ENCODE measurements at regions not wholly inside any gene's neighbourhood (a gene's known extent, or its start where the extent isn't known, plus 50 kb on each side); places are given as distances from the start of the nearest gene placed in this dataset.
A peak's percentile ranks its signal among the peaks of the same experiment; 100 is the strongest.

GRCh38 chr15:46567968-46568367 is 933.1 kb downstream of the SQOR start:
- no peak for DNase-seq

GRCh38 chr15:46569781-46570180 is 935.0 kb downstream of the SQOR start:
- DNase-seq: no peak

- DNase-seq: no peak
Observed at GRCh38 chr15:46576646-46577395, 942.0 kb downstream of the SQOR start.

- no peak for DNase-seq
Observed at GRCh38 chr15:46577767-46578166, 942.9 kb downstream of the SQOR start.

- DNase-seq: no peak
Observed at GRCh38 chr15:46580487-46580886, 945.7 kb downstream of the SQOR start.

- no peak for DNase-seq
Observed at GRCh38 chr15:46580924-46581323, 946.1 kb downstream of the SQOR start.

GRCh38 chr15:46589088-46589487 is 954.3 kb downstream of the SQOR start:
- no peak for DNase-seq

- no peak for DNase-seq
Observed at GRCh38 chr15:46591462-46591861, 956.6 kb downstream of the SQOR start.

- no peak for DNase-seq
Observed at GRCh38 chr15:46595016-46595415, 960.2 kb downstream of the SQOR start.

- no peak for DNase-seq
Observed at GRCh38 chr15:46607077-46607476, 972.2 kb downstream of the SQOR start.

- no peak for DNase-seq
Observed at GRCh38 chr15:46616033-46616432, 981.2 kb downstream of the SQOR start.

GRCh38 chr15:46617507-46617906 is 982.7 kb downstream of the SQOR start:
- DNase-seq: no peak

GRCh38 chr15:46618984-46619383 is 984.2 kb downstream of the SQOR start:
- no peak for DNase-seq

- no peak for DNase-seq
Observed at GRCh38 chr15:46620392-46621013, 985.7 kb downstream of the SQOR start.

- no peak for DNase-seq
Observed at GRCh38 chr15:46622851-46623250, 988.0 kb downstream of the SQOR start.

- DNase-seq: peak; percentile 1
Observed at GRCh38 chr15:46636206-46636605, 1001.4 kb downstream of the SQOR start.

- DNase-seq: no peak
Observed at GRCh38 chr15:46644501-46645481, 1010.0 kb downstream of the SQOR start.

- no peak for DNase-seq
Observed at GRCh38 chr15:46646490-46646889, 1011.7 kb downstream of the SQOR start.

- no peak for DNase-seq
Observed at GRCh38 chr15:46647046-46647445, 1012.2 kb downstream of the SQOR start.

- no peak for DNase-seq
Observed at GRCh38 chr15:46652266-46652665, 1017.4 kb downstream of the SQOR start.

GRCh38 chr15:46654993-46655392 is 1020.2 kb downstream of the SQOR start:
- no peak for DNase-seq

GRCh38 chr15:46660096-46660842 is 1025.4 kb downstream of the SQOR start:
- no peak for DNase-seq

GRCh38 chr15:46670258-46670657 is 1035.4 kb downstream of the SQOR start:
- DNase-seq: no peak
